WTC11 (cell line): ENCODE measurements at regions not wholly inside any gene's neighbourhood (a gene's known extent, or its start where the extent isn't known, plus 50 kb on each side); places are given as distances from the start of the nearest gene placed in this dataset.

Source experiments
- CTCF ChIP-seq: fragments of 200-600 bp; IDR thresholded peaks from 2 replicates; pipeline ENCODE4 v1.8.0; 2022; ENCODE audit warnings: antibody characterized with exemption
- E2F5 ChIP-seq: sonication (generic); formaldehyde crosslinking; IDR thresholded peaks from 2 replicates; pipeline ENCODE4 v1.8.1; 2022; ENCODE audit warnings: mild to moderate bottlenecking, moderate library complexity, missing genetic modification reagents
- IRF2 ChIP-seq: sonication (generic); formaldehyde crosslinking; IDR thresholded peaks from 2 replicates; pipeline ENCODE4 v1.8.0; 2022; ENCODE audit warnings: low read depth, missing genetic modification reagents, borderline replicate concordance
- NR3C1 ChIP-seq: sonication (generic); formaldehyde crosslinking; conservative IDR thresholded peaks from 2 replicates; pipeline ENCODE4 v1.8.1; 2023; ENCODE audit warnings: low read depth, mild to moderate bottlenecking, missing genetic modification reagents
- ZNF317 ChIP-seq: sonication (generic); formaldehyde crosslinking; IDR thresholded peaks from 2 replicates; pipeline ENCODE4 v1.8.1; 2023; ENCODE audit warnings: low read depth, mild to moderate bottlenecking, moderate library complexity, missing genetic modification reagents, borderline replicate concordance

GRCh38 chr4:54561940-54562339, 95.8 kb upstream of the KIT start:
- TF ChIP-seq CTCF: no peak
- TF ChIP-seq IRF2: no peak
- TF ChIP-seq E2F5 (CRISPR knock-in tag): no peak
- no peak for TF ChIP-seq NR3C1 (CRISPR knock-in tag)
- TF ChIP-seq ZNF317: no peak
